Adrenal gland (tissue), 5 donors: ENCODE measurements at regions not wholly inside any gene's neighbourhood (a gene's known extent, or its start where the extent isn't known, plus 50 kb on each side); places are given as distances from the start of the nearest gene placed in this dataset.

Experiments used
- POLR2A ChIP-seq, 2 donors: fragments of 450-650 bp; IDR thresholded peaks; one replicate each; pipeline ENCODE4 v1.6.1; 2017; ENCODE audit warnings: antibody characterized with exemption in 2 of 2, mild to moderate bottlenecking in 2 of 2, moderate library complexity in 1 of 2
- TF ChIP-seq, protein P1 (sequence below), 6 experiments: fragments of 450-650 bp in 4 of 6; fragments of 200-600 bp in 2 of 6; sonication (generic) in 1 of 6; IDR thresholded peaks; 1 replicate in 5 of 6; 2 replicates in 1 of 6; pipeline versions ENCODE4 v1.5.1 to v1.8.0; 2016 to 2021; ENCODE audit warnings: antibody characterized with exemption in 6 of 6, mild to moderate bottlenecking in 2 of 6, moderate library complexity in 1 of 6
- donor health status: DM: no; HTN: no; CAD: no.

DNA sequence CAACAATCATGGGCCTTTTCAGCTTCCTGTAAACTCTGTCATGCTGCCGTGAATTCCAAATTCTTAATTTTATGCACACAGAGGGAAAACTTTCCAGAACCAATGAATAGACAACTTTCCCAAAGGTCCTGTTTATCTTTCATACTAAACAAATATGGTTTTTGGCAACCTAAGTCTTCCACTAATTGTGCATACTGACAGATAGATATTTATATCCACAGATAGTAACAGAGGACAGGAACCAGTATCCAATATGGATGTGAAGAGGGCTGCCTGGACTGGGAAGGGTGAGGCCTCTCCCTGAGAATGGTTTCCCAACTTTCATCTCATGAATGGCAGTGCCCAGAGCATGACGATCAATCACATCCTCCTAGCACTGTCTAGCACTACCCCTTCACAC is 80.4 kb downstream of the MRPL57 start:
- no peak for TF ChIP-seq POLR2A (IDR thresholded peaks at IDR 0.05)
- TF ChIP-seq, protein P1, sequence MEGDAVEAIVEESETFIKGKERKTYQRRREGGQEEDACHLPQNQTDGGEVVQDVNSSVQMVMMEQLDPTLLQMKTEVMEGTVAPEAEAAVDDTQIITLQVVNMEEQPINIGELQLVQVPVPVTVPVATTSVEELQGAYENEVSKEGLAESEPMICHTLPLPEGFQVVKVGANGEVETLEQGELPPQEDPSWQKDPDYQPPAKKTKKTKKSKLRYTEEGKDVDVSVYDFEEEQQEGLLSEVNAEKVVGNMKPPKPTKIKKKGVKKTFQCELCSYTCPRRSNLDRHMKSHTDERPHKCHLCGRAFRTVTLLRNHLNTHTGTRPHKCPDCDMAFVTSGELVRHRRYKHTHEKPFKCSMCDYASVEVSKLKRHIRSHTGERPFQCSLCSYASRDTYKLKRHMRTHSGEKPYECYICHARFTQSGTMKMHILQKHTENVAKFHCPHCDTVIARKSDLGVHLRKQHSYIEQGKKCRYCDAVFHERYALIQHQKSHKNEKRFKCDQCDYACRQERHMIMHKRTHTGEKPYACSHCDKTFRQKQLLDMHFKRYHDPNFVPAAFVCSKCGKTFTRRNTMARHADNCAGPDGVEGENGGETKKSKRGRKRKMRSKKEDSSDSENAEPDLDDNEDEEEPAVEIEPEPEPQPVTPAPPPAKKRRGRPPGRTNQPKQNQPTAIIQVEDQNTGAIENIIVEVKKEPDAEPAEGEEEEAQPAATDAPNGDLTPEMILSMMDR (IDR thresholded peaks at IDR 0.05) = no peak
